Kidney epithelial cell (primary cell): ENCODE measurements at regions not wholly inside any gene's neighbourhood (a gene's known extent, or its start where the extent isn't known, plus 50 kb on each side); places are given as distances from the start of the nearest gene placed in this dataset.

ENCODE experiments used
- DNase-seq: peaks from one replicate; pipeline ENCODE4 v3.0.0-alpha.2; 2010; ENCODE audit warnings: low read depth
- H3K27me3 ChIP-seq: 2 replicates; pipeline ENCODE4 v1.6.0; 2011; ENCODE audit warnings: low read length; ENCODE audit not compliant: control insufficient read depth, insufficient read depth
- H3K36me3 ChIP-seq: 2 replicates; pipeline ENCODE4 v1.5.1; 2011; ENCODE audit warnings: low read length; ENCODE audit not compliant: control insufficient read depth, insufficient read depth
- H3K4me3 ChIP-seq: 2 replicates; pipeline ENCODE4 v1.5.1; 2011; ENCODE audit warnings: low read depth, mild to moderate bottlenecking, control low read depth, low read length
- TF ChIP-seq, protein P1 (sequence below): IDR thresholded peaks from 2 replicates; pipeline ENCODE4 v1.5.1; 2011; ENCODE audit warnings: mild to moderate bottlenecking, moderate library complexity, low read length, control low read depth, inconsistent platforms; ENCODE audit not compliant: insufficient read depth, poor library complexity, severe bottlenecking

DNA sequence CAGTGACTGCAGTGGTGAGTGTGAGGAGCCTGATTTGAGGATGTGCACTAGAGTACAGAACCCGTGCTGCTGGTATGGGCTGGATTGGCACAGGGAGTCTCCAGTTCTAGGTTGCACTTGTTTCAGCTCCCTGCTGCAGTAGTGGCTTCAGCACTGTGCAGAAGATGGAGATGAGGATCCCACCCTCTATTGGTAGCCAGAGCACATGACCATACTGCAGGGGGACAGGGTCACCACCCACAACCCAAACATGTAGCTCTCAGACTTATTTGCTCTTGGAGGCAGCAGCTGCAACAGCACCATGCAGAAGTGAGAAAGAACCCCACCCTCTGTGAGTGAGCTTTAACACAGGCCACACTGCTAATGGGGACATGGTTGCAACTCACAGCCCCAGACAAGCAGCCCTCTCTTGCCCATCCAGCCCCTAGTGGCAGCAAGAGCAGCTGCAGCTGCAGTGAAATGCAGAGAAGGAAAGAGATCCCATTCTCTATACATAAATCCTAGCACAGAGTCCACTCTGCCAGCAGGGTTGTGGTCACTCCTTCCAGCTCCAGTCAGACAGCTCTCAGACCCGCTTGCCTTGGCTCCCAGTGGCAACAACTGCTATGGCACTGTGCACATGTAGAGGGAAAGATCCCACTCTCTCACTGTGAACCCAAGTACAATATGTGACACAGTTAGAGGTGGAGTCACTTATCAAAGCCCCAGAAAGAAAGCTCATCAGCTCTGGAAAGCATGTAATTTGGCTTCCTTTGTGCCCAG lies 51.4 kb upstream of the SCIN start:
- Histone ChIP-seq H3K27me3 (no peaks in the 10 kb centered on the region), H3K4me3 (no peak overlapping the region), H3K36me3 (no peaks in the 10 kb centered on the region)
- DNase-seq = no peak
- TF ChIP-seq, protein P1, sequence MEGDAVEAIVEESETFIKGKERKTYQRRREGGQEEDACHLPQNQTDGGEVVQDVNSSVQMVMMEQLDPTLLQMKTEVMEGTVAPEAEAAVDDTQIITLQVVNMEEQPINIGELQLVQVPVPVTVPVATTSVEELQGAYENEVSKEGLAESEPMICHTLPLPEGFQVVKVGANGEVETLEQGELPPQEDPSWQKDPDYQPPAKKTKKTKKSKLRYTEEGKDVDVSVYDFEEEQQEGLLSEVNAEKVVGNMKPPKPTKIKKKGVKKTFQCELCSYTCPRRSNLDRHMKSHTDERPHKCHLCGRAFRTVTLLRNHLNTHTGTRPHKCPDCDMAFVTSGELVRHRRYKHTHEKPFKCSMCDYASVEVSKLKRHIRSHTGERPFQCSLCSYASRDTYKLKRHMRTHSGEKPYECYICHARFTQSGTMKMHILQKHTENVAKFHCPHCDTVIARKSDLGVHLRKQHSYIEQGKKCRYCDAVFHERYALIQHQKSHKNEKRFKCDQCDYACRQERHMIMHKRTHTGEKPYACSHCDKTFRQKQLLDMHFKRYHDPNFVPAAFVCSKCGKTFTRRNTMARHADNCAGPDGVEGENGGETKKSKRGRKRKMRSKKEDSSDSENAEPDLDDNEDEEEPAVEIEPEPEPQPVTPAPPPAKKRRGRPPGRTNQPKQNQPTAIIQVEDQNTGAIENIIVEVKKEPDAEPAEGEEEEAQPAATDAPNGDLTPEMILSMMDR = peak; percentile 40

DNA sequence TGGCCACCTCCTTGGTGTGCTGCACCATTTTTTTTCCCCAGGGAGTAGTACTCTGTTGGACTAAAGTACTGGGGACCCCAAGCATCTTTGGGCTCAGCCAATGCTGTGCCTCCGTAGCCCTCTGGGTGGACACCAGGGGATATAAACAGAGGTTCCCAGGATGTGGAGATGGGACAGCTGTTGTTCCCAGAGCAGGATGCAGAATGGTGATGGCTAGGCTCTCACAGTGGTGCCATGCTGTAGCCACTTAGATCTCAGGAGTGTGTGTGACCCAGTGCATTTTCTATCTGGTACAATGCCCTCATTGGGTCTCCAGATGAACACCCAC lies 50.9 kb upstream of the SCIN start:
- DNase-seq = no peak
- TF ChIP-seq, protein P1 = no peak
- no peak overlapping the region for H3K4me3 ChIP-seq
- no peaks in the 10 kb centered on the region for H3K36me3 ChIP-seq
- no peaks in the 10 kb centered on the region for H3K27me3 ChIP-seq
